Left lung (tissue), 4 donors: ENCODE measurements at regions not wholly inside any gene's neighbourhood (a gene's known extent, or its start where the extent isn't known, plus 50 kb on each side); places are given as distances from the start of the nearest gene placed in this dataset.
"Not testable (repeated sequence)": the region's sequence is repeated elsewhere in the genome, so short reads cannot be mapped to it uniquely, and the experiment has no call there.

Source experiments
- ATAC-seq: fragments of 200-7000 bp; cut with Tn5 transposase; one replicate; pipeline ENCODE4 v1.9.1; 2020; ENCODE audit warnings: moderate library complexity
- DNase-seq, 4 donors: peaks; one replicate each; pipeline ENCODE4 v3.0.0-alpha.2; 2013 to 2020
- H3K27ac ChIP-seq, 2 donors: fragments of 200-600 bp; sonication (generic) in 1 of 2; one replicate each; pipeline versions ENCODE4 v1.5.0 to v1.8.0; 2020 to 2021
- H3K27me3 ChIP-seq, 2 donors: fragments of 200-600 bp; sonication (generic) in 1 of 2; one replicate each; pipeline versions ENCODE4 v1.5.0 to v1.8.0; 2020 to 2021
- H3K36me3 ChIP-seq, 2 donors: fragments of 200-600 bp; sonication (generic) in 1 of 2; one replicate each; pipeline versions ENCODE4 v1.5.0 to v1.8.0; 2020 to 2021
- H3K4me1 ChIP-seq, 2 donors: fragments of 200-600 bp; one replicate each; pipeline ENCODE4 v1.8.0; 2021
- H3K4me3 ChIP-seq, 2 donors: fragments of 200-600 bp; sonication (generic) in 1 of 2; one replicate each; pipeline versions ENCODE4 v1.5.0 to v1.8.0; 2020 to 2021; ENCODE audit warnings: mild to moderate bottlenecking in 1 of 2
- H3K9me3 ChIP-seq, 2 donors: fragments of 200-600 bp; sonication (generic) in 1 of 2; one replicate each; pipeline versions ENCODE4 v1.5.0 to v1.8.0; 2020 to 2021
- intact Hi-C, 2 donors: fragments of 100-400 bp; cut with DNase I; formaldehyde crosslinking; loops; one replicate each; pipeline versions ENCODE4 v1.11.2 to v1.14.2; 2022
- TF ChIP-seq, protein P1 (sequence below), 2 donors: fragments of 200-600 bp; sonication (generic) in 1 of 2; IDR thresholded peaks; one replicate each; pipeline versions ENCODE4 v1.5.0 to v1.8.0; 2021; ENCODE audit warnings: antibody characterized with exemption in 2 of 2
- donor health status: DM: no; HTN: yes; CAD: no.
- donor health status: DM: no; HTN: no; CAD: no.

DNA sequence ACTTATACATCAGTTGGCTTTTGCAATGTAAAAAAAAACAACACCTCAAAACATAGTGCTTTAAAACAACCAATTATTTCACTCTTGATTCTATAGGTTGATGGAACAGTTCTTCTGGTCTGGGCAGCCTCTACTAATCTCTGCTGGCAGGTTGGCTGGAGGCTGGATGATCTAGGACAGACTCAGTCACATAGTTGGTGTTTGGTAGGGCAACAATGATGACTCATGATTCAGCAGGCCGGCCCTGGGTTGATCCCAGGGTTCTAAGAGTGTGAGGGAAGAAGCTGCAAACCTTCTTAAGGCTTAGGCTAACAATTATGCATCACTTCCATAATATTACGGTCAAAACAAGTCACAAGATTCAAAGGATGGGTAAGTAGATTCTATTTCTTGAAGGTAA, 558.2 kb downstream of the ZNF674 start:
- DNase-seq (no peak), ATAC-seq (no peak)
- no peaks in the 10 kb centered on the region for H3K4me1 ChIP-seq
- H3K36me3 ChIP-seq: no peaks in the 10 kb centered on the region
- H3K9me3 ChIP-seq: no peaks in the 10 kb centered on the region
- intact Hi-C loops: no loop called here
- TF ChIP-seq, protein P1, sequence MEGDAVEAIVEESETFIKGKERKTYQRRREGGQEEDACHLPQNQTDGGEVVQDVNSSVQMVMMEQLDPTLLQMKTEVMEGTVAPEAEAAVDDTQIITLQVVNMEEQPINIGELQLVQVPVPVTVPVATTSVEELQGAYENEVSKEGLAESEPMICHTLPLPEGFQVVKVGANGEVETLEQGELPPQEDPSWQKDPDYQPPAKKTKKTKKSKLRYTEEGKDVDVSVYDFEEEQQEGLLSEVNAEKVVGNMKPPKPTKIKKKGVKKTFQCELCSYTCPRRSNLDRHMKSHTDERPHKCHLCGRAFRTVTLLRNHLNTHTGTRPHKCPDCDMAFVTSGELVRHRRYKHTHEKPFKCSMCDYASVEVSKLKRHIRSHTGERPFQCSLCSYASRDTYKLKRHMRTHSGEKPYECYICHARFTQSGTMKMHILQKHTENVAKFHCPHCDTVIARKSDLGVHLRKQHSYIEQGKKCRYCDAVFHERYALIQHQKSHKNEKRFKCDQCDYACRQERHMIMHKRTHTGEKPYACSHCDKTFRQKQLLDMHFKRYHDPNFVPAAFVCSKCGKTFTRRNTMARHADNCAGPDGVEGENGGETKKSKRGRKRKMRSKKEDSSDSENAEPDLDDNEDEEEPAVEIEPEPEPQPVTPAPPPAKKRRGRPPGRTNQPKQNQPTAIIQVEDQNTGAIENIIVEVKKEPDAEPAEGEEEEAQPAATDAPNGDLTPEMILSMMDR (IDR thresholded peaks at IDR 0.05): no peak
- no peak overlapping the region for H3K27ac ChIP-seq
- H3K27me3 ChIP-seq: peaks cover 0 to 3% of the 10 kb centered on the region in 2 donors
- H3K4me3 ChIP-seq: no peak overlapping the region

DNA sequence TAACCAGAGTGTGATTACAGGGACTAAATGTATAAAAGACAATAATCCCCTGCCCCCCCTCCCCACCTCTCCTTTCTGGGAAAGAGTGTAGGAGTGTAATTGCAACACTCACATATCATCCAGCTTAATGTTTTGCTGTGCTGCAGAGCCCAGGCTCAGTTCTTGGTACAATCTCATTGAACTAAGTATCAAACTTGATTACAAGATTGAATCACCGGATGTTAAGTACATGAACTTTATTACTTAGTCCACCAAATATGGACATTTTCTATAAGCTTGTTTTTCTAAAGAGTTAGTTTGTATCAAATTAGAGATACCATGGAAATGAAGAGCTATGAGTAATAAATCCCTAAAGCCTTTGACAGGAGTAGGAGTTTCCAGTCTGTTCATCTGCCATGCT, 559.1 kb downstream of the ZNF674 start:
- peaks cover 0 to 3% of the 10 kb centered on the region in 2 donors for H3K27me3 ChIP-seq
- TF ChIP-seq, protein P1 (IDR thresholded peaks at IDR 0.05): no peak
- H3K27ac ChIP-seq: no peak overlapping the region
- intact Hi-C loops: no loop called here
- H3K36me3 ChIP-seq: no peaks in the 10 kb centered on the region
- no peak for DNase-seq
- no peak overlapping the region for H3K4me3 ChIP-seq
- ATAC-seq: no peak
- H3K4me1 ChIP-seq: no peaks in the 10 kb centered on the region
- no peaks in the 10 kb centered on the region for H3K9me3 ChIP-seq

DNA sequence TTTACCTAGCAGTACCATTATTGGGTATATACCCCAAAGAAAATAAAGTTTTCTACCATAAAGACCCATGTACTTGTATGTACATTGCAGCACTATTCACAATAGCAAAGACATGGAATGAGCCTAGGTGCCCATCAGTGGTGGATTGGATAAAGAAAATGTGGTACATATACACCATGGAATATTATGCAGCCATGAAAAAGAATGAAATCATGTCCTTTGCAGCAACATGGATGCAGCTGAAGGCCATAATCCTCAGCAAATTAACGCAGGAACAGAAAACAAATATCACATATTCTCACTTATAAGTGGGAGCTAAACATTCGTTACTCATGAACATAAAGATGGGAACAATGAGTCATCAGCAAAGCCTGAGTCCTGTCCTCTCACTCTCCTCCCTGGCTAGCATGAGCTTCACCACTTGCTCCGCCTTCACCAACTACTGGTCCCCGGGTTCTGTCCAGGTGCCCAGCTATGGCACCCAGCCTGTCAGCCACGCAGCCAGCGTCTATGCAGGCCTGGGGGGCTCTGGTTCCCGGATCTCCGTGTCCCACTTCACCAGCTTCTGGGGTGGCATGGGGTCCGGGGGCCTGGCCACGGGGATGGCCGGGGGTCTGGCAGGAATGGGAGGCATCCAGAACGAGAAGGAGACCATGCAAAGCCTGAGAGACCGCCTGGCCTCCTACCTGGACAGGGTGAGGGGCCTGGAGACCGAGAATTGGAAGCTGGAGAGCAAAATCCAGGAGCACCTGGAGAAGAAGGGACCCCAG, 562.1 kb downstream of the ZNF674 start:
- H3K4me3 ChIP-seq, DNase-seq, H3K27me3 ChIP-seq, H3K36me3 ChIP-seq, H3K4me1 ChIP-seq, H3K9me3 ChIP-seq, intact Hi-C loops, ATAC-seq, H3K27ac ChIP-seq: not testable (repeated sequence)

DNA sequence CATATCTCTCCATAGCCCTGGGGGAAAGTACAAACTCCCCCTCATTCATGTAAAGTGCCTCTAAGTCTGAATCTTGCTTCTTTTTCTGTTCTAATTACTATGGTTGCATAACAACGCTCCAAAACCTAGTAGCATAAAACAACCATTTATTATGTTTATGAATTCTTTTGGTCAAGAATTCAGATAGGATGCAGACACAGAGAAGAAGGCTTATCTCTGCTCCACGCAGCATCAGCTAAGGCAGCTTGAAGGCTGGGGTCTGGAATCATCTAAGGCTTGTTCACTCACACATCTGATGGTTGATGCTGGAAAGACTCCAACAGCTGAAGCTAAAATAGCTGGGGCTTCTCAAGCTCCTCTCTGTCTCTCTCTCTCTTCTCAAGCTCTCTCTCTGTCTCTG, 564.5 kb downstream of the ZNF674 start:
- no peaks in the 10 kb centered on the region for H3K4me1 ChIP-seq
- no peak overlapping the region for H3K4me3 ChIP-seq
- no peaks in the 10 kb centered on the region for H3K9me3 ChIP-seq
- TF ChIP-seq, protein P1 (IDR thresholded peaks at IDR 0.05): no peak
- intact Hi-C loops: no loop called here
- no peak for DNase-seq
- no peak for ATAC-seq
- no peak overlapping the region for H3K27ac ChIP-seq
- H3K27me3 ChIP-seq: no peaks in the 10 kb centered on the region
- H3K36me3 ChIP-seq: no peaks in the 10 kb centered on the region

DNA sequence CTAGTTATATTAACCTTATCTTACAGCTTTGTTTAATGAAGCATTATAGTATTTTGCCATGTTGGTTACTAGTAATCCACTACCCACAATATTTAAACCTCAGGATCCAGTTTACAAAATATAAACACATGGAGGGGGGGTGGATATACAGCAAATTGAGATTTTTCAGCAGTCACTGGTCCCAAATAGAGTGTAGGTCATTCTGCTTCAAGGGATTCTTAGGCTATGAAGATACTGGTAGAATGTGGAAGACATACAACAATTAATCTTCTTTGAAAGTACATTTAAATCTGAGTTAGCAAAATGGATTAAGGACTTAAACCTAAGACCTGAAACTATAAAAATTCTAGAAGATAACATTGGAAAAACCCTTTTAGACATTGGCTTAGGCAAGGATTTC, 569.6 kb downstream of the ZNF674 start:
- no peaks in the 10 kb centered on the region for H3K9me3 ChIP-seq
- no peaks in the 10 kb centered on the region for H3K36me3 ChIP-seq
- H3K4me1 ChIP-seq: no peaks in the 10 kb centered on the region
- no peak for ATAC-seq
- H3K4me3 ChIP-seq: no peak overlapping the region
- DNase-seq: no peak
- TF ChIP-seq, protein P1 (IDR thresholded peaks at IDR 0.05): no peak
- no peak overlapping the region for H3K27ac ChIP-seq
- no peaks in the 10 kb centered on the region for H3K27me3 ChIP-seq
- intact Hi-C loops: no loop called here

DNA sequence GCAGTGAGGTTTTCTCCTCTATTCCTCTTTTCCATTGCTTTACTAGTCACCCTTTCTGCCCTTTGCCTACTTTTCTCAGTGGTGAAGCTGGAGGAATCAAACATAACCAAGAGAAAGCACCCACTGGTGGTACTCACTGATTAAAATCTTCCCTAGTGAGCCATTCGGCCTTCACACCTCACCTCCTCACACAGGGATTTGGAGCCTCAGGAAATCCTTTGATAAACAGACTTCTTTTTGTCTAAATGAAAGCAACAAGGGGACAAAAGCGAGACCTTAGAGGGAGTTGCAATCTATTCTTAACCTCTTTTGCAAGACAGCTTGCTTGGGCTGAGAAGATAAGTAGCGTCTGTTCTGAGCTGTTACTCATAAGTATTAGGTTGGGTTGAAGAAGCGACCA, 572.6 kb downstream of the ZNF674 start:
- no peaks in the 10 kb centered on the region for H3K9me3 ChIP-seq
- H3K36me3 ChIP-seq: no peaks in the 10 kb centered on the region
- no peaks in the 10 kb centered on the region for H3K4me1 ChIP-seq
- ATAC-seq (no peak), DNase-seq (no peak)
- H3K27ac ChIP-seq: no peak overlapping the region
- no peak overlapping the region for H3K4me3 ChIP-seq
- intact Hi-C loops: no loop called here
- no peaks in the 10 kb centered on the region for H3K27me3 ChIP-seq
- TF ChIP-seq, protein P1 (IDR thresholded peaks at IDR 0.05): no peak
